Ishikawa (cell line): ENCODE measurements at regions not wholly inside any gene's neighbourhood (a gene's known extent, or its start where the extent isn't known, plus 50 kb on each side); places are given as distances from the start of the nearest gene placed in this dataset.

Experiments used
- CEBPB ChIP-seq: IDR thresholded peaks from 2 replicates; pipeline ENCODE4 v1.6.1; 2012
- CREB1 ChIP-seq: IDR thresholded peaks from 2 replicates; pipeline ENCODE4 v1.6.1; 2012; ENCODE audit warnings: low read depth
- EGR1 ChIP-seq: IDR thresholded peaks from 2 replicates; pipeline ENCODE4 v1.6.1; 2012
- EP300 ChIP-seq: IDR thresholded peaks from 2 replicates; pipeline ENCODE4 v1.6.1; 2012; ENCODE audit warnings: borderline replicate concordance
- FOXM1 ChIP-seq: IDR thresholded peaks from 2 replicates; pipeline ENCODE4 v1.6.1; 2012; ENCODE audit warnings: low read depth, borderline replicate concordance
- MAX ChIP-seq: IDR thresholded peaks from 2 replicates; pipeline ENCODE4 v1.6.1; 2012
- NFIC ChIP-seq: IDR thresholded peaks from 2 replicates; pipeline ENCODE4 v1.6.1; 2012
- RAD21 ChIP-seq: IDR thresholded peaks from 2 replicates; pipeline ENCODE4 v1.6.1; 2012; ENCODE audit warnings: low read depth
- REST ChIP-seq: IDR thresholded peaks from 2 replicates; pipeline ENCODE4 v1.6.1; 2012; ENCODE audit warnings: low read depth, mild to moderate bottlenecking
- TAF1 ChIP-seq: IDR thresholded peaks from 2 replicates; pipeline ENCODE4 v1.6.1; 2012; ENCODE audit warnings: low read depth, mild to moderate bottlenecking
- TCF12 ChIP-seq: IDR thresholded peaks from 2 replicates; pipeline ENCODE4 v1.6.1; 2012; ENCODE audit warnings: low read depth
- TEAD4 ChIP-seq: IDR thresholded peaks from 2 replicates; pipeline ENCODE4 v1.6.1; 2012
- USF1 ChIP-seq: IDR thresholded peaks from 2 replicates; pipeline ENCODE4 v1.6.1; 2012
- YY1 ChIP-seq: IDR thresholded peaks from 2 replicates; pipeline ENCODE4 v1.6.1; 2012; ENCODE audit warnings: low read depth
- ZBTB7A ChIP-seq: IDR thresholded peaks from 2 replicates; pipeline ENCODE4 v1.6.1; 2012; ENCODE audit warnings: low read depth

- TF ChIP-seq TAF1, result no peak
- TF ChIP-seq TEAD4, result no peak
- no peak for TF ChIP-seq REST
- no peak for TF ChIP-seq CEBPB
- no peak for TF ChIP-seq YY1
- TF ChIP-seq FOXM1, result no peak
- no peak for TF ChIP-seq NFIC
- no peak for TF ChIP-seq MAX
- no peak for TF ChIP-seq TCF12
- no peak for TF ChIP-seq RAD21
- TF ChIP-seq CREB1, result no peak
Observed at GRCh38 chr2:17426743-17427142, 91.5 kb downstream of the RAD51AP2 start.

- TF ChIP-seq MAX (no peak), REST (no peak), EGR1 (no peak), TCF12 (no peak), YY1 (no peak), TEAD4 (no peak), FOXM1 (no peak), CREB1 (no peak), TAF1 (no peak), EP300 (no peak), ZBTB7A (no peak)
Observed at GRCh38 chr2:17422061-17422460, 96.2 kb downstream of the RAD51AP2 start.

- no peak for TF ChIP-seq EP300
- TF ChIP-seq EGR1, result no peak
- TF ChIP-seq USF1, result no peak
- no peak for TF ChIP-seq CEBPB
- no peak for TF ChIP-seq YY1
- no peak for TF ChIP-seq NFIC
- TF ChIP-seq TEAD4, result no peak
- TF ChIP-seq ZBTB7A, result no peak
Observed at GRCh38 chr2:17416884-17417391, 101.3 kb downstream of the RAD51AP2 start.

GRCh38 chr2:17413036-17413435 lies 105.2 kb downstream of the RAD51AP2 start:
- TF ChIP-seq TAF1 (no peak), CREB1 (no peak), FOXM1 (no peak), RAD21 (no peak), ZBTB7A (no peak), NFIC (no peak), YY1 (no peak), TCF12 (no peak), TEAD4 (no peak), REST (no peak), CEBPB (no peak), EGR1 (no peak), USF1 (no peak), EP300 (no peak)

GRCh38 chr2:17401096-17401495 lies 117.1 kb downstream of the RAD51AP2 start:
- TF ChIP-seq REST, result no peak
- TF ChIP-seq CEBPB, result no peak
- TF ChIP-seq ZBTB7A, result no peak
- no peak for TF ChIP-seq RAD21
